GM20000 (cell line): ENCODE measurements at regions not wholly inside any gene's neighbourhood (a gene's known extent, or its start where the extent isn't known, plus 50 kb on each side); places are given as distances from the start of the nearest gene placed in this dataset.
A peak's percentile ranks its signal among the peaks of the same experiment; 100 is the strongest.

Source experiments
- DNase-seq: peaks from one replicate; pipeline ENCODE4 v3.0.0; 2012; ENCODE audit warnings: low spot score
- CTCF ChIP-seq: IDR thresholded peaks from 2 replicates; pipeline ENCODE4 v1.5.1; 2012; ENCODE audit warnings: mild to moderate bottlenecking, control low read depth; ENCODE audit errors: extremely low read depth, missing control alignments

GRCh38 chr2:237161189-237161588 is 75.5 kb downstream of the COPS8 start:
- no peak for TF ChIP-seq CTCF
- no peak for DNase-seq

GRCh38 chr2:237162959-237163358 is 77.3 kb downstream of the COPS8 start:
- no peak for DNase-seq
- TF ChIP-seq CTCF: no peak

- no peak for DNase-seq
Observed at GRCh38 chr2:237164474-237165042, 78.9 kb downstream of the COPS8 start.

GRCh38 chr2:237165405-237166276 is 80.0 kb downstream of the COPS8 start:
- DNase-seq: no peak
- TF ChIP-seq CTCF: peak; percentile 19

More at GRCh38 chr2:237164474-237165042, 78.9 kb downstream of the COPS8 start:
- TF ChIP-seq CTCF: no peak

GRCh38 chr2:237167038-237167437 is 81.3 kb downstream of the COPS8 start:
- no peak for DNase-seq
- TF ChIP-seq CTCF: no peak

- TF ChIP-seq CTCF: no peak
Observed at GRCh38 chr2:237167934-237168333, 82.2 kb downstream of the COPS8 start.

GRCh38 chr2:237170020-237170419 is 84.3 kb downstream of the COPS8 start:
- TF ChIP-seq CTCF: no peak
- DNase-seq: no peak

More at GRCh38 chr2:237167934-237168333, 82.2 kb downstream of the COPS8 start:
- no peak for DNase-seq
